ENCODE measurements at regions not wholly inside any gene's neighbourhood (a gene's known extent, or its start where the extent isn't known, plus 50 kb on each side); places are given as distances from the start of the nearest gene placed in this dataset.

- TF ChIP-seq CTCF (IDR thresholded peaks at IDR 0.05; ENCODE audit: poor library complexity, severe bottlenecking) (no peak), SMC3 (conservative IDR thresholded peaks at IDR 0.05; ENCODE audit: poor library complexity) (no peak), MXI1 (conservative IDR thresholded peaks at IDR 0.05; ENCODE audit: poor library complexity, severe bottlenecking) (no peak), EZH2 (IDR thresholded peaks at IDR 0.05; ENCODE audit: borderline replicate concordance, insufficient read depth, low read length, poor library complexity, severe bottlenecking) (no peak)
These were observed 1636.4 kb downstream of the SLITRK1 start for GRCh38 chr13:82245860-82246259.
